Heart left ventricle (tissue), 16 donors: ENCODE measurements at regions not wholly inside any gene's neighbourhood (a gene's known extent, or its start where the extent isn't known, plus 50 kb on each side); places are given as distances from the start of the nearest gene placed in this dataset.
A peak's percentile ranks its signal among the peaks of the same experiment; 100 is the strongest.

Experiments
- ATAC-seq, 4 donors: fragments of 200-7000 bp; cut with Tn5 transposase; one replicate each; pipeline ENCODE4 v1.9.1; 2020 to 2022; ENCODE audit warnings: moderate library complexity in 4 of 4, mild to moderate bottlenecking in 3 of 4, moderate number of reproducible peaks in 1 of 4
- DNase-seq, 5 donors: peaks; one replicate each; pipeline ENCODE4 v3.0.0-alpha.2; 2020
- H3K27ac ChIP-seq, 12 donors: fragments of 200-600 bp; sonication (generic) in 4 of 12; one replicate each; pipeline versions ENCODE4 v1.5.0 to v1.8.0; 2016 to 2022; ENCODE audit warnings: mild to moderate bottlenecking in 2 of 12
- H3K27me3 ChIP-seq, 9 donors: fragments of 200-600 bp; sonication (generic) in 2 of 9; one replicate each; pipeline versions ENCODE4 v1.5.1 to v1.8.0; 2016 to 2022; ENCODE audit warnings: mild to moderate bottlenecking in 3 of 9
- H3K36me3 ChIP-seq, 9 donors: fragments of 200-600 bp; sonication (generic) in 2 of 9; one replicate each; pipeline versions ENCODE4 v1.5.0 to v1.8.0; 2018 to 2022; ENCODE audit warnings: mild to moderate bottlenecking in 2 of 9
- H3K4me1 ChIP-seq, 12 donors: fragments of 200-600 bp; sonication (generic) in 4 of 12; one replicate each; pipeline versions ENCODE4 v1.5.0 to v1.8.0; 2016 to 2022; ENCODE audit warnings: mild to moderate bottlenecking in 3 of 12
- H3K4me3 ChIP-seq, 12 donors: fragments of 200-600 bp; sonication (generic) in 4 of 12; one replicate each; pipeline versions ENCODE4 v1.5.0 to v1.8.0; 2017 to 2022; ENCODE audit warnings: mild to moderate bottlenecking in 9 of 12, moderate library complexity in 4 of 12
- H3K9me3 ChIP-seq, 12 donors: fragments of 200-600 bp; sonication (generic) in 4 of 12; one replicate each; pipeline versions ENCODE4 v1.5.0 to v1.8.0; 2016 to 2022; ENCODE audit warnings: mild to moderate bottlenecking in 1 of 12
- POLR2A ChIP-seq, 2 donors: fragments of 450-650 bp; IDR thresholded peaks; one replicate each; pipeline ENCODE4 v1.6.1; 2017; ENCODE audit warnings: antibody characterized with exemption in 2 of 2, mild to moderate bottlenecking in 2 of 2, moderate library complexity in 2 of 2
- WGBS, 4 donors: extraction: QIAGEN DNeasy Blood & Tissue Kit in 2 of 4; methylation state at CpG; one replicate each; pipeline versions ENCODE4 v1.1.5 to v1.1.7; 2013 to 2018; 5-methylcytosine and 5-hydroxymethylcytosine counted together
- intact Hi-C, 10 donors: fragments of 100-400 bp; cut with DNase I; formaldehyde crosslinking; loops; one replicate each; pipeline versions ENCODE4 v1.11.1 to v1.14.2; 2022
- TF ChIP-seq, protein P1 (sequence below), 12 donors: fragments of 200-600 bp; sonication (generic) in 4 of 12; IDR thresholded peaks; one replicate each; pipeline versions ENCODE4 v1.5.0 to v1.8.0; 2018 to 2022; ENCODE audit warnings: antibody characterized with exemption in 12 of 12, mild to moderate bottlenecking in 5 of 12
- donor health status: ischemic (EF 13 %, LVEDD 7.1; RV severe dilation, severe dysfunction).
- donor health status: healthy with polysubstance abuse.
- donor health status: DM: no; HTN: yes; CAD: no.
- donor health status: DM: no; HTN: no; CAD: no.
- donor health status: ischemic (EF 25% LVEDD 6.9; RV normal size, moderate dysfunction).
- donor health status: ischemic (EF 25% LVEDD 5.7; RV mildly dilated, moderate dysfunction).
- donor health status: healthy.
- donor health status: DM: yes; HTN: yes; CAD: no.
- donor health status: ischemic (EF 35%, LVEDD 5.7; RV mildly dilated, moderate dysfunction).
- donor health status: nonischemic (EF 11% LVEDD 7.7; RV severe dilation, severe dysfunction).
- donor health status: DM: yes; HTN: yes; CAD: no.
- donor health status: PGD.
- donor health status: ischemic (EF 29% LVEDD 5.4; RV normal size, mild dysfunction).
- donor health status: nonischemic (EF 23%, LVEDD 6.1; RV moderate dilation, normal function).

DNA sequence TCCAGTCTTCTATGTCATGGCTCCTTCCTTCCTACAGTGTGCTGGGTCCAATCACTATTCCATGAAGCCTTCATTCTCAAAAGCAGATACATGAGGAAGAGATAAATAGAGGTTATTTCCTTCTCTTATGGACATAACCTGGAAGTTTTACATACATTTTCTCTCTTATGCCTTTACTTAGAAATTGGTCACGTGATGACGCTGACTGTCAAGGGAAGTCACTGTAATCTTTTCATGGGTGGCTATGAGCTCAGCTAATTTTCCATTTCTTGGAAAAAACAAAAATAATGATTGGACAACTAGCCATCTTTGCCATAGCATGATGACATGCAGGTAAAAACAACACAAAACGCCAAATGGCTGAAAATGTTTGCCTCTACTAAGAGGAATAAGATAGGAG lies 151.6 kb upstream of the PRSS16 start:
- WGBS, 4 donors = 86 to 94% (median 89%) methylated on average over 3 of the region's 3 CpGs
- Histone ChIP-seq H3K9me3 (no peaks in the 10 kb centered on the region), H3K27ac (no peak overlapping the region), H3K27me3 (peaks cover 0 to 74% (median 31%) of the 10 kb centered on the region in 9 donors), H3K4me1 (peaks cover 0 to 11% (median 0%) of the 10 kb centered on the region in 12 donors), H3K36me3 (no peaks in the 10 kb centered on the region), H3K4me3 (no peak overlapping the region)
- intact Hi-C loops = no loop called here
- DNase-seq (no peak), ATAC-seq (no peak)
- TF ChIP-seq POLR2A (IDR thresholded peaks at IDR 0.05) = no peak
- TF ChIP-seq, protein P1, sequence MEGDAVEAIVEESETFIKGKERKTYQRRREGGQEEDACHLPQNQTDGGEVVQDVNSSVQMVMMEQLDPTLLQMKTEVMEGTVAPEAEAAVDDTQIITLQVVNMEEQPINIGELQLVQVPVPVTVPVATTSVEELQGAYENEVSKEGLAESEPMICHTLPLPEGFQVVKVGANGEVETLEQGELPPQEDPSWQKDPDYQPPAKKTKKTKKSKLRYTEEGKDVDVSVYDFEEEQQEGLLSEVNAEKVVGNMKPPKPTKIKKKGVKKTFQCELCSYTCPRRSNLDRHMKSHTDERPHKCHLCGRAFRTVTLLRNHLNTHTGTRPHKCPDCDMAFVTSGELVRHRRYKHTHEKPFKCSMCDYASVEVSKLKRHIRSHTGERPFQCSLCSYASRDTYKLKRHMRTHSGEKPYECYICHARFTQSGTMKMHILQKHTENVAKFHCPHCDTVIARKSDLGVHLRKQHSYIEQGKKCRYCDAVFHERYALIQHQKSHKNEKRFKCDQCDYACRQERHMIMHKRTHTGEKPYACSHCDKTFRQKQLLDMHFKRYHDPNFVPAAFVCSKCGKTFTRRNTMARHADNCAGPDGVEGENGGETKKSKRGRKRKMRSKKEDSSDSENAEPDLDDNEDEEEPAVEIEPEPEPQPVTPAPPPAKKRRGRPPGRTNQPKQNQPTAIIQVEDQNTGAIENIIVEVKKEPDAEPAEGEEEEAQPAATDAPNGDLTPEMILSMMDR (IDR thresholded peaks at IDR 0.05) = no peak

DNA sequence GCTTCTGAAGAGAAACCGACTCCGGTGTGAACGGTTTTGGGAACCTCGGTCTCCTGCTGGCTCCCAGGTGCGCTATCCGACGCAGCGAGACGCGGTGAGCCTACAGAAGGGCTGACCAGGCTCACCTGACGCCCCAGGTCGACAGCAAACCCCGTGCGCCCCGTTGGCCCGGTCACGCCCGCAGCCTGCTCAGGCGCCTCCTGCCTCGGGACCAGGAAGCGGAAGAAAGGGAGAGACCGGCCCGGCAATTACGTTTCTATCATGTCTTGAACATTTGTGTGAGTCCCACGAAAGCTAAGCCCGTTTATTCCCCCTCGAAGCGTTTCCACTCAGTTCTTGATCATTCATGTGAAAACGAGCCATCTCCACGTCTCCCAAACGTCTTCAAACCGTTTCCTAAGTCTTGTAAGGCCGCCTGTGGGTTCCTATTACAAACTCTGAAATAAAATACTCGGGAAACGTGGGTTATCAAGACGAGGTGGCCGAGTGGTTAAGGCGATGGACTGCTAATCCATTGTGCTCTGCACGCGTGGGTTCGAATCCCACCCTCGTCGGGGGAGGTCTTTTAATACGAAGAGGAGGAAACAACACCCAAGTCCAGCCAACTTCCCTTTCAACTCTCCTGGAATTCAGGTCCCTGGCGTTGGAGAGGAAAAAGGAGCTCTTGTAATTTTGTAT lies 150.5 kb upstream of the PRSS16 start:
- intact Hi-C loops = no loop called here
- peak in 1 of 4 donors; percentile 46 for ATAC-seq
- Histone ChIP-seq H3K4me1 (peaks cover 0 to 11% (median 0%) of the 10 kb centered on the region in 12 donors), H3K36me3 (no peaks in the 10 kb centered on the region), H3K27ac (no peak overlapping the region), H3K27me3 (peaks cover 0 to 64% (median 22%) of the 10 kb centered on the region in 9 donors), H3K4me3 (peak overlapping the region in 11 of 12 donors; percentile 7 to 60 (median 44)), H3K9me3 (no peaks in the 10 kb centered on the region)
- no peak for TF ChIP-seq POLR2A (IDR thresholded peaks at IDR 0.05)
- TF ChIP-seq, protein P1 (IDR thresholded peaks at IDR 0.05) = no peak
- 1 to 7% (median 2%) methylated on average over 34 to 45 of the region's 45 CpGs for WGBS, 4 donors
- peak in 3 of 5 donors; percentile 7 to 70 (median 36) for DNase-seq

DNA sequence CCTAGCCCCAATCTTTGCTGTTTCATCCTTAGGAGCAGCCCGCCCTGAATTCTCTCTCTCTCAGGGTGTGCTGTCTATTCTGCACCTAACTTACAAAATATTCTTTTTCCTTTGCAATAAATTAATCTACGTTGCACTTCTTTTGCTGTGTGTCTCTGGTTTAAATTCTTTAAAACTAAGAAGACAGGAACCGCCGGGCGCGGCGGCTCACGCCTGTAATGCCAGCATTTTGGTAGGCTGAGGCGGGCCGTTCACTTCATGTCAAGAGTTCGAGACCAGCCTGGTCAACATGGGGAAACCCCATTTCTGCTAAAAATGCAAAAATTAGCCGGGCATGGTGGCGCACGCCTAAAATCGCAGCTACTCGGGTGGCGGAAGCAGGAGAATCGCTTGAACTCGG lies 148.5 kb upstream of the PRSS16 start:
- H3K27ac ChIP-seq = no peak overlapping the region
- no peak for DNase-seq
- no peak for TF ChIP-seq POLR2A (IDR thresholded peaks at IDR 0.05)
- TF ChIP-seq, protein P1 (IDR thresholded peaks at IDR 0.05) = no peak
- ATAC-seq = no peak
- no peak overlapping the region for H3K4me3 ChIP-seq
- intact Hi-C loops = no loop called here
- peaks cover 0 to 11% (median 0%) of the 10 kb centered on the region in 12 donors for H3K4me1 ChIP-seq
- no peaks in the 10 kb centered on the region for H3K9me3 ChIP-seq
- WGBS, 4 donors = 94 to 96% (median 95%) methylated on average over 19 of the region's 19 CpGs
- H3K27me3 ChIP-seq = peaks cover 0 to 44% (median 14%) of the 10 kb centered on the region in 9 donors
- no peaks in the 10 kb centered on the region for H3K36me3 ChIP-seq

DNA sequence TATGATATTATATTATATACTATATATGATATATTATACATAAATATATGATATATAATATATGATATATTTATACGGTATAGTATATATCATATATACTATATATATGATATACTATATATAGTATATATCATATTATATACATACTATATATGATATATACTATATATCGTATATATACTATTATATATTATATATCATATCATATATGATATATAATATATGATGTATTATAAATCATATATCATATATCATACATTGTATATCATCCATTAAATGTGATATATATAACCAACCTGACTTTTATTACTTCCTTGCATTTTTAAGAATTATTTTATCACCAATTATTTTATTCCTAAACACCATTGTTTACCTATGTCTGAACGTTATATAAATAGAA lies 146.6 kb upstream of the PRSS16 start:
- ATAC-seq (no peak), DNase-seq (no peak)
- intact Hi-C loops = no loop called here
- Histone ChIP-seq H3K9me3 (no peaks in the 10 kb centered on the region), H3K27me3 (peaks cover 0 to 26% (median 14%) of the 10 kb centered on the region in 9 donors), H3K36me3 (no peaks in the 10 kb centered on the region), H3K27ac (no peak overlapping the region), H3K4me3 (no peak overlapping the region), H3K4me1 (peaks cover 0 to 11% (median 0%) of the 10 kb centered on the region in 12 donors)
- WGBS, 4 donors = 68 to 88% (median 84%) methylated on average over 2 to 3 of the region's 3 CpGs
- TF ChIP-seq, protein P1 (IDR thresholded peaks at IDR 0.05) = no peak
- TF ChIP-seq POLR2A (IDR thresholded peaks at IDR 0.05) = no peak
